ENCODE measurements at regions not wholly inside any gene's neighbourhood (a gene's known extent, or its start where the extent isn't known, plus 50 kb on each side); places are given as distances from the start of the nearest gene placed in this dataset.
"Not testable (repeated sequence)": the region's sequence is repeated elsewhere in the genome, so short reads cannot be mapped to it uniquely, and the experiment has no call there.

DNA sequence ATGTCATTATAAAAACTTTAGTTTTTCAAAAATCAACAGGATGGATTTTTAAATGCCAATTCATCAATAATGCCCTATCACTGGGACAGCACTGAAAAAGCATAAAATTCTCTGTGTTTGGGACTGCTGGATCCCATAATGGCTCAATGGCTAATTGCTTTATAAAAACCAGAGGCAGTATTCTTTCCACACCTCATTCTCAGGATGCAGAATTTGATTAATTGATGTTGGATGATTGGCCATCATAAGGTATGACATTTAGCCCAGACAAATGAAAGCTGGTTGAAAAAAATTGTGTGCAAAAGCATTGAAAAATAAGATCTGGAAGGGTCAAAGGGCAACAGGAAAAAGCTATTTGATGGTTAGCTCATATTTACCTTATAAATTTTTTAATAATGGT, 362.2 kb upstream of the SNX7 start:
- DNase-seq (ENCODE audit: low read depth in 3 of 3, low spot score in 2 of 3) = no peak

DNA sequence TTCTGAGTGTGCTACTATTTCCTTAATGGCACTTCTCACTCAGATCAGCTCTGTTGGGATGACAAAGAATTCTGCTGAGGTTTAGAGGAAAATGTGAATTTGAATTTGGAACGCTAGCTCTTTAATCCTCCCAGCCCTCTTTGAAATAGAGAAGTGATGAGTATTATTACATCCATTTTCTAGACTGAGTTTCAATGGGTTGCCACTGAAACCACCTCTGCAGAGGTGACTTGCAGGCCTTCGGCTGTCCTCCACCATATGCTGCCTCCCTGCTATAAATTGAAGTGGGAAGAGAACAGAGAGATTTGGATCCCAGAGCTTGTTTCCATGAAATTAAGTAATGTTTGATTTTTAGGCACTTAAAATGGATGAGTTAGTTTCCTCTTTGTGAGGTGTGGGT, 363.2 kb upstream of the SNX7 start:
- DNase-seq (ENCODE audit: low read depth in 3 of 3, low spot score in 2 of 3) = no peak

DNA sequence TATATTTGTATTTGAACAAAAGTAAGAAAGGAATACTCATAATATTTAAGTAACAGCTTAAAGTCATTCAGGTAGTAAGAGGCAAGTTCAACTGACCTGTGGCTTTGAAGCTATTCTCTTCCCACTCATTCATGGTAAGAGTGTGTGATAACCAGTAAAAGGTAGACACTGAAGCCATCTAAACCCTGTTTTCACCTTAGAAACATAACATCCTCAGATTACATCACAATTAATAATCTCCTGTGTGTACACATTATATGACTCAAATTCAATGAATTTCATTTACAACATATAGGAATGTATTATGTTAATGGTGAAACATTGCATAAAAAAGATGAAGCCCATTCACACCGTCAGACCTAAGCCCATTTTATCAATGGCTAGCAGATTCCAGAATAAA, 364.8 kb upstream of the SNX7 start:
- no peak for DNase-seq (ENCODE audit: low read depth in 3 of 3, low spot score in 2 of 3)

DNA sequence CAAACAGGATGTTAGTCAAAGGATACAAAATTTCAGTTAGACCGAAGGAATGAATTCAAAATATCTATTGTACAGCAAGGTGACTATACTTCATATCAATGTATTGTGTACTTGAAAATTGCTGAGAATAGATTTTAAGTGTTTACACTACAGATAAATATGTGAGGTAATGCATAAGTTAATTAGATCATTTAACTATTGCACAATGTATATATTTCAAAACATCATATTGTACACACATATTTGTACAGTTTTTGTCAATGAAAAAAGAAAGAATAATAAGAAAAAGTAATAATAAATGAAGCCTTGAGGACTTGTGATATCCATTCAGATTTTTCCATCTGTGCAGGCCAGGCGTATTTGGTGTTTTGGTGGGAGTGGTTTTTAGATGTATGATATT, 367.4 kb upstream of the SNX7 start:
- DNase-seq (ENCODE audit: low read depth in 3 of 3, low spot score in 2 of 3) = no peak

DNA sequence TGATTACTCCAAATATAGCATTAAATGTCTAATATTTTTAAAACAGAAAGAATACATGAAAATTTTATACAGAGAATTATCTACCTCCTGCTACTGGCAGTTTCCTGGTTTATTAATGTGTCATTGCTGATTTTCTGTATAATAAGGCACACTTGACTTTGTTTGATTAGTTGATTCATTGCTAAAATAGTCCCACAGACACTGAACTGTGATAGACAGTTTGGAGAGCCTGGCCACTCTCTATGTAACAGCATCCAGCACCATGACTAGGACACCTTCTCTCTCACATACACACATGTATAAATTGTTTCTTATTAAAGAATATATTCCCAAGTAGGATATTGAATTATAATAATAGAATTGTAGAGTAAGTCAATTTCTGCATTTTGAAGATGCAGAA, 368.5 kb upstream of the SNX7 start:
- DNase-seq (ENCODE audit: low read depth in 3 of 3, low spot score in 2 of 3) = no peak

DNA sequence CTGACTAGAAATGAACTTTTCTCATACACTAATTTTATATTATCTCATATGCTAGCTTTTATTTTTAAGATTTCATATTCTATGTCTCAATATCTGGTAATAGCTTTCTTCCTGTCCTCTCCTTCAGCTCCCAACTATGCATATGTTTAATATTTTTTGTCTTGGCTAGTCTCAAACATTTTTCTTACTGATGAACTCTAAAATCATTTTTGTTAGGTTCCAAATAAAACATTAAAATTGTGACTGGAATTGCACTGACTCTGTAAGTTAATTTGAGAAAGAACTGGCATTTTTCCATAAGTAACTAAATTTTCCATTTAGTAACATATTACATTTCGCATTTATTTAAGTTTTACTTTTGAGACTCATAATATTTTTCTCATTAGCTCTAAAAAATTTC, 368.5 kb upstream of the DPYD start:
- no peak for DNase-seq (ENCODE audit: low read depth in 3 of 3, low spot score in 2 of 3)

DNA sequence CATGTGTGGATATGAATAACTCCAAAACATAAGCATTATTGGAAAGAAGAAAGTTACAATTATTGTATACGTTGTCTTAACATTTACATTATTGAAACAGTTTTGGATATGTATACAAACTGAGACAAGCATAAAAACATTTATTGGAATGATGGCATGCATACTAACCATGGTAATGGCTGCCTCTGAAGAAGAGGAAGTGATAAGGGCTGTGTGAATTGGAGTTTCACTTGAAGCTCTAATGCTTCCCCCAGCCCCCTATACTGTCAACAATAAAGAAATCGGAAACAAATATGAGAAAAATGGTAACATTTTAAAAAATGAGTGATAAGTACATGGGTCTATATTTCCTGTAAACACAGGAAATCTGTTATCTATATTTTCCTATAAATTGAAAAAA, 367.7 kb upstream of the DPYD start:
- no peak for DNase-seq (ENCODE audit: low read depth in 3 of 3, low spot score in 2 of 3)

DNA sequence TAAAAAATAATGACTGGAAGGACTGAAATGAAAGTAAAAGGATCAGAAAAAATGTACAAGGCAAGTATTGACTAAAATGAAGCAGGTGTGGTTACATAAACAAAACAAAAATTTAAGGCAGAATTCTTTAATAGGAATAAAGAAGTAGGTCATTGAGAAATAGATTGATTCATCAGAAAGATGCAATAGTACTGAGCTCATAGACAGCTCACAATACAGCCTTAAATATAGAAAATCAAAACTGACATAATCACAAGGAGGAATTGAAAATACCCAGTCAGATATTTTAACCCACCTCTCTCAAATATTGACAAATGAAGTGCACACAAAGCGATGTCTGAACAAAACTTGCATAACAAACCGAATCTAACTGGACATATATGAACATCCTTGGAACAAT, 366.8 kb upstream of the DPYD start:
- no peak for DNase-seq (ENCODE audit: low read depth in 3 of 3, low spot score in 2 of 3)

DNA sequence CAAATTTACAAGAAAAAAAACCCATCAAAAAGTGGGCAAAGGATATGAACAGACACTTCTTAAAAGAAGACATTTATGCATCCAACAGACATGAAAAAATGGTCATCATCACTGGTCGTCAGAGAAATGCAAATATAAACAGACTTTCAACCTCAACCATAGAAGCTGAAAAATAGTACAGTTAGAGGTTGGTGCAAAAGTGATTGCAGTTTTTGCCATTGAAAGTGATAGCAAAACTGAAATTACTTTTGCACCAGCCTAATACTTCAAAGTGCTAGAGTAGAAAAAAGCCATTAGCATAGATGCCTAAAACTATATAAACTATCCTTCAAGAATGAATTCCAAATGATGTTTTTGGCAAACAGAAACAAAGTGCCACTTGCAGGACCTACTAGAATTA, 365.8 kb upstream of the DPYD start:
- no peak for DNase-seq (ENCODE audit: low read depth in 3 of 3, low spot score in 2 of 3)

DNA sequence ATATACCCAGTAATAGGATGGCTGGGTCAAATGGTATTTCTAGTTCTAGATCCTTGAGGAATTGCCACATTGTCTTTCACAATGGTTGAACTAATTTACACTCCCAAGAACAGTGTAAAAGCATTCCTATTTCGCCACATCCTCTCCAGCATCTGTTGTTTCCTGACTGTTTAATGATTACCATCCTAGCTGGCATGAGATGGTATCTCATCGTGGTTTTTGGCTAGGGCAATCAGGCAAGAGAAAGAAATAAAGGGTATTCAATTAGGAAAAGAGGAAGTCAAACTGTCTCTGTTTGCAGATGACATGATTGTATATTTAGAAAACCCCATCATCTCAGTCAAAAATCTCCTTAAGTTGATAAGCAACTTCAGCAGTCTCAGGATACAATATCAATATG, 364.5 kb upstream of the DPYD start:
- DNase-seq (ENCODE audit: low read depth in 3 of 3, low spot score in 2 of 3) = not testable (repeated sequence)

DNA sequence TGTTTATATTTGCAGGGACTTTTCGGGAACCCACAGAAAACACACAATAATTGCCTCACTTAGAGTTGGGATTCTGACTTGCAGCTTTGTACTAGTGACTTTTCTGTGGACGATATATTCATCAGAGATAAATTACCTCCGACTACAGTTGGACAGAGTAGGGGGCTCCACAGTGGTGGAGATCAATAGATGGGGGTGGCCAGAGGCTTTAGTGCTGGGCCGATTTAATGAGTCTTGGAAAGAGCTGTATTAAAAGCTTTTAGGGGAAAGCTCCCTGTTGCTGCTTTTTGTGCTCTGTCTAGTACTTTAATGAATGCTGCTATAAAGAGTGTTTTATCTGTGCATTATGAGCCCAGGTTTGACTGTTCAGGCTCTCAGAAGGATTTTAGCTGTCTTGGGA, 359.2 kb upstream of the DPYD start:
- no peak for DNase-seq (ENCODE audit: low read depth in 3 of 3, low spot score in 2 of 3)

DNA sequence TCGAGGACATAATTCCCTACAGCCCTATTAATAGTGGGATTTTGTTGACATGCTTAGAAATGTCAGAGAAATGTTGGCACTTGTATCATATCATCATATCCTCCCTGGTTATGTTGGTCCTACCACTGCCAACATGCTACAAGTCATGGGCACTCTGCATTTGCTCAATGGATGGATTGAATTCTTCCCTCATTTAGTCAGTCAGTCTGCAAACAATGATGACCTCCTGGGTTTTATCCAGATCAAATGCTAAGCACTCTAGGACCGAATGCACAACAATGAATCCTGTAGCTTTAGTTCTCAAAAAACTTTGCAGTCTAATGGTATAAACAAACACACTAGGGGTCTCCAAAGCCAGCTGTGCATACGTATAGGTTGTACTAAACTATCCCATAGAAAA, 357.2 kb upstream of the DPYD start:
- DNase-seq (ENCODE audit: low read depth in 3 of 3, low spot score in 2 of 3) = no peak

DNA sequence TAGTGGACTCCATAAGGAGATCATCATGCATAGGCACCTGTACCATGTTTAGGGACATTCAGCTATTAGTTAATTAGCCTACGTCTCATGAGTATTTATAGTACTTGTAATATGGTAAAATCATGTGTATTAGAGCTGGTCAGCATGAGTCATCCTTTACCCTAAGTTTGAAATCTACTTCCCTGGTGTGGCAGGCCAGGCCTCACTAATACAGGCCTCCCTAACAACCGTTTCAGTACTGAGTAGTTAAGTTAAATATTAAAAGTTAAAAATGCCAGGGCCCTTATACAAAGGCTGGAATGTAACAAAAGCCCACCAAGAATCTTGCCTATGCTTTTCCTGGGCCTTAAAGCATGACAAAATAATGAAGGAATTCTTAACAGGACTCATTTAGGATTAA, 356.3 kb upstream of the DPYD start:
- no peak for DNase-seq (ENCODE audit: low read depth in 3 of 3, low spot score in 2 of 3)

DNA sequence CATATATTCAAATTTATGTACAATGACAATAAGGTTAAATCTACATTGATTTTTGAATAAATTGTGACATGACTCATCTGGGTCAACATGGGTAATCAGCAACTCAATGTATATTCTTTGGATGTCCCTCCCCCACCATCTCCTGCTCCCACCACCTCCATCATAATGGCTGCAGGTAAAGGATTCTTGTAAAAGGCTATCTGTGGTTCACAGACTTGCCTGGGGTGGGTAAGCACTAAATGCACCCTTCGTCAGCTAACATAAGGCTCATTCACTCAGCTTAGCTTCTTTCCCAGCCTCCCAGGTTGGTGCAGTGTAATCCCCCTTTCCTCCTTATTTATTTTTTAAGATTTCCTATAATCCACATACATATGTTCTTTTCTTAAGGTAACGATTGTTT, 355.7 kb upstream of the DPYD start:
- DNase-seq (ENCODE audit: low read depth in 3 of 3, low spot score in 2 of 3) = no peak

DNA sequence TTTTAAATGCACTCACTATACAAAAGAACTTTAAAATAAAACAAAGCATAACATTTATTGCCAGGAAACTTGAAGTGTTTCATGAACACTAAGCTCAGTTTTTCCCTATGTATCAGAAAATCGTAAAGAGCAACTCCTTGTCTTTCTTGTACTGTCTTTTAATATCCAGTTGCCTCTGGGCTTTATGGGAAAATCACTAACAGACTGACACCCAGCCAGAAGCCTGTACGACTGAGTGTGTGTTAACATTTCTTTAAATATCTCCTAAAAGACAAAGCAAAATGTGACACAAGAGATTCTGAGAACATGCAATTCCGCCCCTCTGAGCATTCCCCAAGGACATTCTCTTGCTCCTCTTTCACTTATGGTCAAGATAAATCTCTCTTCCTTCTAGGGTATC, 347.5 kb upstream of the DPYD start:
- DNase-seq (ENCODE audit: low read depth in 3 of 3, low spot score in 2 of 3) = no peak

DNA sequence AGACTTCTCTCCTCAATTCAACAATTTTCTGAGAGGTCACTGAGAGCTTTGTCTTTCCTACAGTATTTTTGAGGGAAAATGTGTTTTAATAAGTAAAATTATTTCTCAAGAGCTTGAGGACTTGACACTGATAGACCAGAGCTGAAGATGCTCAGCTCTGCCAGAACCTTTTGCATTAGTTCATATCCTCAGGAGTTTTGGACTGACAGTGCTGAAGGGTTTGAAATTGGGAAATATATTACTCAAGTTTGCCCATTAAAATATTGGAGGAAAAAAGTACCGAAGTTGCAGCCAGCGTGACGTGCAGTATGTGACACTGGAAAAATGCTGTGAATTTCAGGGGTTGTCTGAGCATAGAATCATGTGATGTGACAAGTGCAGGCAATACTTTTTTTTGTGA, 346.6 kb upstream of the DPYD start:
- no peak for DNase-seq (ENCODE audit: low read depth in 3 of 3, low spot score in 2 of 3)

DNA sequence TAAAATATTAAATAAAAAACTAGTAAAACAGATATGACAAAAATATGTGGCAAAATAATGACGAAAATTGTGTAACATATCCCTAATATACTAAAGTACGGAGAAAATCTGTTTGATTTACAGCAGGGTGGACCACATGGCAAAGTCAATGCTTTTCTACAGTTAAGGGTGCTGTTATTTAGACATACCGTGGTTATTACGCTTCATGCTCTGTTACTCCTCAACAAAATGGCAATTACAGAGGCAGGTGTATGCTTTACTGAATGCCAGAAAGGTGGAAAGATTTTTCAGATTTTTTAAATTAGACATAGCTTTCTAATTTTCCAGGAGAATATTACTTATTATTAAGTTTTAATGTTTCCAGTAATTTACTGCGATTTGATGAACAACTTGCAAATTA, 343.9 kb upstream of the DPYD start:
- DNase-seq (ENCODE audit: low read depth in 3 of 3, low spot score in 2 of 3) = no peak

DNA sequence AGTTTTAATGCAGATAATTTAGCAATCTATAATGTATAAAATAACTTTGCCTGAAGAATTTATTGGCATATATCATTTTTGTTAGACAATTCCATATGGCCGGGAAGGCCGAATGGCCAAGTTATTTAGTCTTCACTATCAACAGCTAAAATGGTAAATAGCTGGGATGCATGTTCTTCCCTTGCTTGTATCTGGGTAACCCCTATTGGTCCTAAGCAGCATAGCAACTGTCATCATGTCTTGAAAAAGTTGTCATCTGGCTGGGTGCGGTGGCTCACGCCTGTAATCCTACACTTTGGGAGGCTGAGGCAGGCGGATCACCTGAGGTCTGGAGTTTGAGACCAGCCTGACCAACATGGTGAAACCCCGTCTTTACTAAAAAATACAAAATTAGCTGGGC, 340.0 kb upstream of the DPYD start:
- DNase-seq (ENCODE audit: low read depth in 3 of 3, low spot score in 2 of 3) = no peak

DNA sequence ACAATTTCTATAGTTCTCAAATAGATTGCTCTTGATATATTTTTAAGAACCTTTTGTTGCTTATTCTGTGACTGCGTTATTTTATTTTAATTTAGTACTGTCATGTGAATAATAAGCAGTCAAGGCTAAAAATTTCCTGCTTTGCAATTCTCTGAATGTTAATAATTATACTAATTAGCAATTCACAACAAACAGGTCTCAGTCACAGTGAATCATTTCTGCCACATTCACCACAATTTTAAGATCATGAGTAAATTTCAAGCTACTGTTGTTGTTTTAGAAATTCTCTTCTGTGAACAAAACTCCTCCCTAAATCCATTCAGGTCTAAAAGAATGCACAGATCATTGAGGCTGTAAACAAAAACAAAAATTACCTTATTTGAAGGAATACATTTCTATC, 339.6 kb upstream of the DPYD start:
- DNase-seq (ENCODE audit: low read depth in 3 of 3, low spot score in 2 of 3) = no peak

DNA sequence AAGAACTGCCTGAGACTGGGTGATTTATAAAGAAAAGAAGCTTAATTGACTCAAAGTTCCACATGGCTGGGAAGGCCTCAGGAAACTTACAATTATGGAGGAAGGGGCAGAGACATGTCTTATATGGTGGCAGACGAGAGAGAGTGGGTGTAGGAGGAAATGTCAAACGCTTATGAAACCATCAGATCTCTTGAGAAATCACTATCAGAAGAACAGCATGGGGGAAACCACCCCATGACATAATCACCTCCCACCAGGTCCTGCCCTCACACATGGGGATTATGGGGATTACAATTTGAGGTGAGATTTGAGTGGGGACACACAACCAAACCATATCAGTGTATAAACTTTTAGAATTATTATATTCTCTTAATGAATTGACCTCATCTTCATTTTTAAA, 335.9 kb upstream of the DPYD start:
- no peak for DNase-seq (ENCODE audit: low read depth in 3 of 3, low spot score in 2 of 3)

DNA sequence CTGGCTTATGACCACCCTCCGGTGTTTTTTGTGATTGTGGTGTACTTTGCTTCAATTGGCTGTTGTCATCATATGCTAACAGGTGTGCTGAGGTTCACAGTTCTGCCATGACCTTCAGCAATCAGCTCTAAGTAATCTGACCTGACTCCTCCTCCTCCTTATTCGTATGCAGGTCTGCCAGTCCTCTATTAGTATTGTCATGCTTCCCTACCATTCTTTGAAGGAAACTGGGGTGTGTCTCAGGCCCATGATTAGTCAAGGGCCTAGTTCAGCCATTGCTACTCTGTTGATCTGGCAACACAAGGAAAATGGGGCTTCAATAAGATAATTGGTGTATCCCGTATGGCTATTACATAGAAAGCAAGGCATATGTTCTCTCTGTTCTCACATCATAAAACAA, 332.3 kb upstream of the DPYD start:
- DNase-seq (ENCODE audit: low read depth in 3 of 3, low spot score in 2 of 3) = no peak

DNA sequence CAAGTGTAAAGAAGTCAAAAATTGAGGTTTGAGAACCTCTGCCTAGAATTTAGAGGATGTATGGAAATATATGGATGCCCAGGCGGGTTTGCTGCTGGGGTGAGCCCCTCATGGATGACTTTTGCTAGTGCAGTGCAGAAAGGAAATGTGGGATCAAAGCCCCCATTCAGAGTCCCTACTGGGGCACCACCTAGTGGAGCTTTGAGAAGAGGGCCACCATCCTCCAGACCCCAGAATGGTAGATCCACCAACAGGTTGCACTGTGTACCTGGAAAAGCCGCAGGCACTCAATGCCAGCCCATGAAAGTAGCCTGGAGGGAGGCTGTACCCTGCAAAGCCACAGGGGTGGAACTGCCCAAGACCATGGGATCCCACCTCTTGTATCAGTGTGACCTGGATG, 330.7 kb upstream of the DPYD start:
- no peak for DNase-seq (ENCODE audit: low read depth in 3 of 3, low spot score in 2 of 3)

DNA sequence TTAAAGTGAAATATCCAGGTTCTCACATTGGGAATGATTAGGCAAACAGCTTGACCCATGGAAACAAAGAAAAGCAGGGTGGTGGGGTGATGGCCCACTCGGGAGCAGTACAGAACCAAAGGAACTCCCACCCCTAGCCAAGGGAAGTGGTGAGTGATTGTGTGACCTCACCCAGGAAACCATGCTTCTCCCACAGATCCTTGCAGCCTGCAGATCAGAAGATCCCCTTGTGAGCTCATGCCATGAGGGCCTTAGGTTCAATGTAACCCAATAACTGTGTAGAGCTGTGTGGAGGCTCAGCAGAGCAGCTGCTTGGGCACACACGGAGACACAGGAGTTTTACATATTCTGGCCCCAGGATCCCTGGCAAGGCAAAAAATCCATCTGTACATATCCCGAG, 311.8 kb upstream of the DPYD start:
- DNase-seq (ENCODE audit: low read depth in 3 of 3, low spot score in 2 of 3) = no peak

DNA sequence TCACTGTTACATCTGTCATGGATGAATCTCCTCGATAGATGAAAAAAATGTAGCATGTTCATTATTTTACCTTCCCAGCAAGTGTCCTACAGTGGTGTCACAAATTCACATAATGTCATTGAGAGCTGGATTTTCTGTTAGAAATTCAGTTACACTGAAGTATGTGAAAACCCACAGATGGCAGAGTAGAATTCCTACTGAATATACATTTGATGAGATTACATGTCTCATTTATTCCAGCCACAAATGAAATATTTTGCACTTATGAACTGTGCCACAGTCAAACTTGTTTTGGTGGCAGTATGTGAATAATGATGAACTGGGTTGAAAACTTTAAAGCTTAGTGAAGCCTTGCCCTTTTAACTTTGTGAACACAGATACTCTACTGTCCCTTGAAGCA, 301.9 kb upstream of the DPYD start:
- no peak for DNase-seq (ENCODE audit: low read depth in 3 of 3, low spot score in 2 of 3)

Measured in right renal cortex interstitium (tissue), 3 donors.